ENCODE measurements at regions not wholly inside any gene's neighbourhood (a gene's known extent, or its start where the extent isn't known, plus 50 kb on each side); places are given as distances from the start of the nearest gene placed in this dataset.
A peak's percentile ranks its signal among the peaks of the same experiment; 100 is the strongest.
"Not testable (repeated sequence)": the region's sequence is repeated elsewhere in the genome, so short reads cannot be mapped to it uniquely, and the experiment has no call there.

GRCh38 chr4:135476272-135476671, 1274.7 kb upstream of the PABPC4L start:
- TF ChIP-seq, protein P1, sequence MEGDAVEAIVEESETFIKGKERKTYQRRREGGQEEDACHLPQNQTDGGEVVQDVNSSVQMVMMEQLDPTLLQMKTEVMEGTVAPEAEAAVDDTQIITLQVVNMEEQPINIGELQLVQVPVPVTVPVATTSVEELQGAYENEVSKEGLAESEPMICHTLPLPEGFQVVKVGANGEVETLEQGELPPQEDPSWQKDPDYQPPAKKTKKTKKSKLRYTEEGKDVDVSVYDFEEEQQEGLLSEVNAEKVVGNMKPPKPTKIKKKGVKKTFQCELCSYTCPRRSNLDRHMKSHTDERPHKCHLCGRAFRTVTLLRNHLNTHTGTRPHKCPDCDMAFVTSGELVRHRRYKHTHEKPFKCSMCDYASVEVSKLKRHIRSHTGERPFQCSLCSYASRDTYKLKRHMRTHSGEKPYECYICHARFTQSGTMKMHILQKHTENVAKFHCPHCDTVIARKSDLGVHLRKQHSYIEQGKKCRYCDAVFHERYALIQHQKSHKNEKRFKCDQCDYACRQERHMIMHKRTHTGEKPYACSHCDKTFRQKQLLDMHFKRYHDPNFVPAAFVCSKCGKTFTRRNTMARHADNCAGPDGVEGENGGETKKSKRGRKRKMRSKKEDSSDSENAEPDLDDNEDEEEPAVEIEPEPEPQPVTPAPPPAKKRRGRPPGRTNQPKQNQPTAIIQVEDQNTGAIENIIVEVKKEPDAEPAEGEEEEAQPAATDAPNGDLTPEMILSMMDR (conservative IDR thresholded peaks at IDR 0.05), result no peak
- no peak for TF ChIP-seq ZFX (IDR thresholded peaks at IDR 0.05)
- H3K27ac ChIP-seq, result no peak overlapping the region

- TF ChIP-seq, protein P1 (conservative IDR thresholded peaks at IDR 0.05), result no peak
- no peak for TF ChIP-seq ZFX (IDR thresholded peaks at IDR 0.05)
- no peak overlapping the region for H3K27ac ChIP-seq
Observed at GRCh38 chr4:135464311-135464710, 1262.7 kb upstream of the PABPC4L start.

GRCh38 chr4:135447598-135447997, 1246.0 kb upstream of the PABPC4L start:
- H3K27ac ChIP-seq, result not testable (repeated sequence)

DNA sequence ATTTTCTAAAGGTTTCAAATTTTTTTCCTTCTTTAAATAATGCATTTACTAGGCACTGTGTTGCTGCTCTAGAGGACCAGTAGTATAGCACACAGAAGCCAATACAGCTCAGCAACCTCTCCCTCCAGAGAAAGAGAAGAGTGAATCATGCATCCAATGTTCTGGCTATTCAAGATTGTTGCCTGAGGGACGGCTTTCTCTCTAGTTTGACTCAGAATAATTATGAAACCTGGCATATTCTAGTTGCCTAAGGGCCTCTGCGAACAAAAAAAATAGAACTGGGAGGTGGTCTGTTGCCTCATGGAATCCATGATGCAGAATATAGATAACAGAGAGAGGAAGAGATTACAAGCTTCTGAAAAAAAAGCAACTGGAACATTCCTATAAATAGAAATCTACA, 1233.3 kb upstream of the PABPC4L start:
- TF ChIP-seq ZFX (IDR thresholded peaks at IDR 0.05), result no peak
- TF ChIP-seq, protein P1 (conservative IDR thresholded peaks at IDR 0.05), result no peak
- no peak overlapping the region for H3K27ac ChIP-seq

DNA sequence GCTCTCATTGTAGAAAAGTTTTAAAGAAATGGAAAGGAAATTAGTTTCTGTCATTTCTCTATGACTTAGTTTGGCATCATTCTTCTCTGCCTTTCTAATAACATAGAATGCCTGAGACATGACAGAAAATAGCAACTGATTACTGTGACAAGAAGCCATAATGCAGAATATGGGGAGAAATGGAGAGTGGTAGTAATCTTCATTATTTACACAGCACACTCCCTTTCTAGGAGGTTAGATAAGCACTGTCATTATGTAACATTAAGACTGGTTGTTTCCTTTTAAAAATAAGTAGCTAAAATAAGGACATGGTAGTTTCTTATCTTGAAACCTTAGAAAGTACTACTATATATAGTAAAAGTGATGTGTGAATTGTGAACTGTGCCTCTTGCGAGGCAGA, 1227.9 kb upstream of the PABPC4L start:
- TF ChIP-seq, protein P1 (conservative IDR thresholded peaks at IDR 0.05), result no peak
- no peak for TF ChIP-seq ZFX (IDR thresholded peaks at IDR 0.05)
- H3K27ac ChIP-seq, result no peak overlapping the region

GRCh38 chr4:135418353-135418752, 1216.8 kb upstream of the PABPC4L start:
- no peak overlapping the region for H3K27ac ChIP-seq
- TF ChIP-seq, protein P1 (conservative IDR thresholded peaks at IDR 0.05), result peak; percentile 49
- TF ChIP-seq ZFX (IDR thresholded peaks at IDR 0.05), result no peak

GRCh38 chr4:135412213-135412612, 1210.6 kb upstream of the PABPC4L start:
- H3K27ac ChIP-seq, result no peak overlapping the region
- TF ChIP-seq, protein P1 (conservative IDR thresholded peaks at IDR 0.05), result no peak
- TF ChIP-seq ZFX (IDR thresholded peaks at IDR 0.05), result no peak

- no peak for TF ChIP-seq ZFX (IDR thresholded peaks at IDR 0.05)
- TF ChIP-seq, protein P1 (conservative IDR thresholded peaks at IDR 0.05), result no peak
- H3K27ac ChIP-seq, result no peak overlapping the region
Observed at GRCh38 chr4:135411251-135411650, 1209.7 kb upstream of the PABPC4L start.

- H3K27ac ChIP-seq, result not testable (repeated sequence)
Observed at GRCh38 chr4:135409261-135409660, 1207.7 kb upstream of the PABPC4L start.
